ENCODE measurements at regions not wholly inside any gene's neighbourhood (a gene's known extent, or its start where the extent isn't known, plus 50 kb on each side); places are given as distances from the start of the nearest gene placed in this dataset.

GRCh38 chrX:2640436-2641150 lies 50.5 kb upstream of the CD99 start:
- Mint-ChIP-seq H3K4me1 (ENCODE audit: low read depth, unreplicated experiment) (no peaks in the 10 kb centered on the region), H3K27ac (ENCODE audit: unreplicated experiment) (no peak overlapping the region), H3K9me3 (ENCODE audit: unreplicated experiment) (no peaks in the 10 kb centered on the region), H3K36me3 (ENCODE audit: unreplicated experiment) (no peaks in the 10 kb centered on the region), H3K4me3 (ENCODE audit: unreplicated experiment) (no peak overlapping the region), H3K27me3 (ENCODE audit: unreplicated experiment) (peaks cover 13% of the 10 kb centered on the region)
- no peak for DNase-seq
- TF ChIP-seq, protein P1, sequence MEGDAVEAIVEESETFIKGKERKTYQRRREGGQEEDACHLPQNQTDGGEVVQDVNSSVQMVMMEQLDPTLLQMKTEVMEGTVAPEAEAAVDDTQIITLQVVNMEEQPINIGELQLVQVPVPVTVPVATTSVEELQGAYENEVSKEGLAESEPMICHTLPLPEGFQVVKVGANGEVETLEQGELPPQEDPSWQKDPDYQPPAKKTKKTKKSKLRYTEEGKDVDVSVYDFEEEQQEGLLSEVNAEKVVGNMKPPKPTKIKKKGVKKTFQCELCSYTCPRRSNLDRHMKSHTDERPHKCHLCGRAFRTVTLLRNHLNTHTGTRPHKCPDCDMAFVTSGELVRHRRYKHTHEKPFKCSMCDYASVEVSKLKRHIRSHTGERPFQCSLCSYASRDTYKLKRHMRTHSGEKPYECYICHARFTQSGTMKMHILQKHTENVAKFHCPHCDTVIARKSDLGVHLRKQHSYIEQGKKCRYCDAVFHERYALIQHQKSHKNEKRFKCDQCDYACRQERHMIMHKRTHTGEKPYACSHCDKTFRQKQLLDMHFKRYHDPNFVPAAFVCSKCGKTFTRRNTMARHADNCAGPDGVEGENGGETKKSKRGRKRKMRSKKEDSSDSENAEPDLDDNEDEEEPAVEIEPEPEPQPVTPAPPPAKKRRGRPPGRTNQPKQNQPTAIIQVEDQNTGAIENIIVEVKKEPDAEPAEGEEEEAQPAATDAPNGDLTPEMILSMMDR (IDR thresholded peaks at IDR 0.05; ENCODE audit: partially characterized antibody, unreplicated experiment) = no peak

DNA sequence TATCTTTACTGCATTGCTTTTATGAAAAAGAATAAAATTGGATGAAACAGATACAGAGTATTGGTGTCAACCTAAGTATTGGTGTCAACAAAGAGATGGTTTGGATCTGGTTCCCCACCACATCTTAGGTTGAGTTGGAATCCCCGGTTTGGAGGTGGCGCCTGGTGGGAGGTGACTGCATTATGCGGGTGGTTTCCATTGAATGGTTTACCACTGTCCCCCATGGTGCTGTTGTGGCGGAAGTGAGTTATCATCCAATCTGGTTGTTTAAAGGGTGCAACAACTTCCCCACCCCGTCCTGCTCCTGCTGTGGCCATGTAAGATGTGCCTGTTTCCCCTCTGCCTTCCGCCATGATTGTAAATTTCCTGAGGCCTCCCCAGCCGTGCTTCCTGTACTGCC lies 52.8 kb upstream of the CD99 start:
- H3K4me3 Mint-ChIP-seq (ENCODE audit: unreplicated experiment) = no peak overlapping the region
- no peak for DNase-seq
- H3K4me1 Mint-ChIP-seq (ENCODE audit: low read depth, unreplicated experiment) = no peaks in the 10 kb centered on the region
- TF ChIP-seq, protein P1 (IDR thresholded peaks at IDR 0.05; ENCODE audit: partially characterized antibody, unreplicated experiment) = no peak
- no peaks in the 10 kb centered on the region for H3K9me3 Mint-ChIP-seq (ENCODE audit: unreplicated experiment)
- H3K27me3 Mint-ChIP-seq (ENCODE audit: unreplicated experiment) = peaks cover 11% of the 10 kb centered on the region
- H3K27ac Mint-ChIP-seq (ENCODE audit: unreplicated experiment) = no peak overlapping the region
- H3K36me3 Mint-ChIP-seq (ENCODE audit: unreplicated experiment) = no peaks in the 10 kb centered on the region

- TF ChIP-seq, protein P1 (IDR thresholded peaks at IDR 0.05; ENCODE audit: partially characterized antibody, unreplicated experiment) = no peak
- no peak overlapping the region for H3K4me3 Mint-ChIP-seq (ENCODE audit: unreplicated experiment)
- H3K27ac Mint-ChIP-seq (ENCODE audit: unreplicated experiment) = no peak overlapping the region
- DNase-seq = no peak
- H3K9me3 Mint-ChIP-seq (ENCODE audit: unreplicated experiment) = peaks cover 2% of the 10 kb centered on the region
- peaks cover 1% of the 10 kb centered on the region for H3K27me3 Mint-ChIP-seq (ENCODE audit: unreplicated experiment)
- peaks cover 3% of the 10 kb centered on the region for H3K36me3 Mint-ChIP-seq (ENCODE audit: unreplicated experiment)
- no peaks in the 10 kb centered on the region for H3K4me1 Mint-ChIP-seq (ENCODE audit: low read depth, unreplicated experiment)
Observed at GRCh38 chrX:2635342-2635741, 55.8 kb upstream of the CD99 start.

GRCh38 chrX:2632533-2633504 lies 58.3 kb upstream of the CD99 start:
- H3K27ac Mint-ChIP-seq (ENCODE audit: unreplicated experiment) = no peak overlapping the region
- TF ChIP-seq, protein P1 (IDR thresholded peaks at IDR 0.05; ENCODE audit: partially characterized antibody, unreplicated experiment) = no peak
- H3K36me3 Mint-ChIP-seq (ENCODE audit: unreplicated experiment) = peaks cover 5% of the 10 kb centered on the region
- no peak for DNase-seq
- H3K4me3 Mint-ChIP-seq (ENCODE audit: unreplicated experiment) = no peak overlapping the region
- peaks cover under 1% of the 10 kb centered on the region for H3K27me3 Mint-ChIP-seq (ENCODE audit: unreplicated experiment)
- no peaks in the 10 kb centered on the region for H3K4me1 Mint-ChIP-seq (ENCODE audit: low read depth, unreplicated experiment)
- peaks cover 2% of the 10 kb centered on the region for H3K9me3 Mint-ChIP-seq (ENCODE audit: unreplicated experiment)

Data from glutamatergic neuron (in vitro differentiated cells).